Spleen (tissue), 11 donors: ENCODE measurements at regions not wholly inside any gene's neighbourhood (a gene's known extent, or its start where the extent isn't known, plus 50 kb on each side); places are given as distances from the start of the nearest gene placed in this dataset.

Experiments
- DNase-seq: peaks from one replicate; pipeline ENCODE4 v3.0.0-alpha.2; 2020
- H3K27ac ChIP-seq, 8 donors: fragments of 200-600 bp; sonication (generic) in 7 of 8; 1 replicate in 4 of 8; 2 replicates in 4 of 8; pipeline versions ENCODE4 v1.5.0 to v1.8.0; 2016 to 2021; ENCODE audit warnings: inconsistent platforms in 4 of 8, mild to moderate bottlenecking in 4 of 8, moderate library complexity in 1 of 8
- H3K27me3 ChIP-seq, 7 donors: fragments of 200-600 bp; sonication (generic) in 6 of 7; replicated peaks in 1 of 7; 1 replicate in 4 of 7; 2 replicates in 3 of 7; pipeline versions ENCODE4 v1.5.0 to v1.8.0; 2016 to 2021; ENCODE audit warnings: inconsistent platforms in 3 of 7, mild to moderate bottlenecking in 1 of 7
- H3K36me3 ChIP-seq, 6 donors: fragments of 200-600 bp; sonication (generic) in 5 of 6; 1 replicate in 4 of 6; 2 replicates in 2 of 6; pipeline versions ENCODE4 v1.5.0 to v1.8.0; 2016 to 2021; ENCODE audit warnings: inconsistent platforms in 2 of 6
- H3K4me1 ChIP-seq, 6 donors: fragments of 200-600 bp; sonication (generic) in 5 of 6; 1 replicate in 3 of 6; 2 replicates in 3 of 6; pipeline versions ENCODE4 v1.5.0 to v1.8.0; 2016 to 2021; ENCODE audit warnings: inconsistent platforms in 3 of 6
- H3K4me3 ChIP-seq, 8 donors: fragments of 200-600 bp; sonication (generic) in 7 of 8; 1 replicate in 4 of 8; 2 replicates in 4 of 8; pipeline versions ENCODE4 v1.5.0 to v1.8.0; 2016 to 2021; ENCODE audit warnings: inconsistent platforms in 4 of 8, mild to moderate bottlenecking in 4 of 8, moderate library complexity in 2 of 8
- H3K9me3 ChIP-seq, 8 donors: fragments of 200-600 bp; sonication (generic) in 7 of 8; 1 replicate in 4 of 8; 2 replicates in 4 of 8; pipeline versions ENCODE4 v1.5.0 to v1.8.0; 2016 to 2021; ENCODE audit warnings: inconsistent platforms in 4 of 8
- POLR2A ChIP-seq, 3 donors: fragments of 450-650 bp; IDR thresholded peaks; one replicate each; pipeline ENCODE4 v1.5.1; 2017; ENCODE audit warnings: antibody characterized with exemption in 3 of 3, mild to moderate bottlenecking in 1 of 3
- POLR2AphosphoS5 ChIP-seq, 3 donors: sonication (generic); formaldehyde crosslinking; IDR thresholded peaks; one replicate each; pipeline ENCODE4 v1.5.1; 2017; ENCODE audit warnings: antibody characterized with exemption in 3 of 3
- WGBS, 5 donors: extraction: QIAGEN DNeasy Blood & Tissue Kit in 3 of 5; methylation state at CpG; one replicate each; pipeline versions ENCODE4 v1.1.5 to v1.1.7; 2013 to 2018; 5-methylcytosine and 5-hydroxymethylcytosine counted together
- intact Hi-C: fragments of 100-400 bp; cut with DNase I; formaldehyde crosslinking; loops from one replicate; pipeline ENCODE4 v1.15.0; 2023; ENCODE audit warnings: low total_unique reads
- TF ChIP-seq, protein P1 (sequence below), 11 experiments: fragments of 200-600 bp in 7 of 11; fragments of 450-650 bp in 4 of 11; sonication (generic) in 4 of 11; IDR thresholded peaks in 8 of 11; conservative IDR thresholded peaks in 3 of 11; 1 replicate in 7 of 11; 2 replicates in 4 of 11; pipeline versions ENCODE4 v1.4.0 to v1.8.0; 2016 to 2021; ENCODE audit warnings: antibody characterized with exemption in 11 of 11, inconsistent platforms in 4 of 11, mild to moderate bottlenecking in 1 of 11
- donor health status: healthy with polysubstance abuse.
- donor health status: DM: no; HTN: no; CAD: no; lungs with moderate emphysema.
- donor health status: DM: no; HTN: no; CAD: no.
- donor health status: Bipolar disorder and iron deficiency.
- donor health status: healthy.
- donor health status: DM: no; HTN: no; CAD: no.
- donor health status: DM: yes; HTN: yes; CAD: no.

GRCh38 chr4:176879380-176880116 lies 86.8 kb upstream of the VEGFC start:
- WGBS, 5 donors, result 70 to 78% (median 71%) methylated on average over 4 of the region's 4 CpGs
- H3K4me3 ChIP-seq, result no peak overlapping the region
- H3K36me3 ChIP-seq, result no peaks in the 10 kb centered on the region
- no peak for DNase-seq
- intact Hi-C loops, result no loop called here
- H3K4me1 ChIP-seq, result no peaks in the 10 kb centered on the region
- no peaks in the 10 kb centered on the region for H3K27me3 ChIP-seq
- no peak overlapping the region for H3K27ac ChIP-seq
- no peak for TF ChIP-seq POLR2AphosphoS5 (IDR thresholded peaks at IDR 0.05)
- TF ChIP-seq, protein P1, sequence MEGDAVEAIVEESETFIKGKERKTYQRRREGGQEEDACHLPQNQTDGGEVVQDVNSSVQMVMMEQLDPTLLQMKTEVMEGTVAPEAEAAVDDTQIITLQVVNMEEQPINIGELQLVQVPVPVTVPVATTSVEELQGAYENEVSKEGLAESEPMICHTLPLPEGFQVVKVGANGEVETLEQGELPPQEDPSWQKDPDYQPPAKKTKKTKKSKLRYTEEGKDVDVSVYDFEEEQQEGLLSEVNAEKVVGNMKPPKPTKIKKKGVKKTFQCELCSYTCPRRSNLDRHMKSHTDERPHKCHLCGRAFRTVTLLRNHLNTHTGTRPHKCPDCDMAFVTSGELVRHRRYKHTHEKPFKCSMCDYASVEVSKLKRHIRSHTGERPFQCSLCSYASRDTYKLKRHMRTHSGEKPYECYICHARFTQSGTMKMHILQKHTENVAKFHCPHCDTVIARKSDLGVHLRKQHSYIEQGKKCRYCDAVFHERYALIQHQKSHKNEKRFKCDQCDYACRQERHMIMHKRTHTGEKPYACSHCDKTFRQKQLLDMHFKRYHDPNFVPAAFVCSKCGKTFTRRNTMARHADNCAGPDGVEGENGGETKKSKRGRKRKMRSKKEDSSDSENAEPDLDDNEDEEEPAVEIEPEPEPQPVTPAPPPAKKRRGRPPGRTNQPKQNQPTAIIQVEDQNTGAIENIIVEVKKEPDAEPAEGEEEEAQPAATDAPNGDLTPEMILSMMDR (IDR thresholded peaks at IDR 0.05 in 8 of 11, conservative IDR thresholded peaks at IDR 0.05 in 3 of 11), result no peak
- no peak for TF ChIP-seq POLR2A (IDR thresholded peaks at IDR 0.05)
- no peaks in the 10 kb centered on the region for H3K9me3 ChIP-seq

GRCh38 chr4:176882206-176882605 lies 89.5 kb upstream of the VEGFC start:
- Histone ChIP-seq H3K36me3 (no peaks in the 10 kb centered on the region), H3K4me3 (no peak overlapping the region), H3K4me1 (no peaks in the 10 kb centered on the region), H3K27me3 (no peaks in the 10 kb centered on the region), H3K27ac (no peak overlapping the region), H3K9me3 (no peaks in the 10 kb centered on the region)
- DNase-seq, result no peak
- WGBS, 5 donors, result 62 to 77% (median 71%) methylated on average over 2 of the region's 2 CpGs
- TF ChIP-seq POLR2A (IDR thresholded peaks at IDR 0.05) (no peak), POLR2AphosphoS5 (IDR thresholded peaks at IDR 0.05) (no peak)
- TF ChIP-seq, protein P1 (IDR thresholded peaks at IDR 0.05 in 8 of 11, conservative IDR thresholded peaks at IDR 0.05 in 3 of 11), result no peak
- intact Hi-C loops, result no loop called here

GRCh38 chr4:176883108-176883550 lies 90.4 kb upstream of the VEGFC start:
- WGBS, 5 donors, result 75 to 97% (median 91%) methylated on average over 7 of the region's 7 CpGs
- H3K36me3 ChIP-seq, result no peaks in the 10 kb centered on the region
- no peaks in the 10 kb centered on the region for H3K4me1 ChIP-seq
- DNase-seq, result no peak
- TF ChIP-seq POLR2A (IDR thresholded peaks at IDR 0.05) (no peak), POLR2AphosphoS5 (IDR thresholded peaks at IDR 0.05) (no peak)
- TF ChIP-seq, protein P1 (IDR thresholded peaks at IDR 0.05 in 8 of 11, conservative IDR thresholded peaks at IDR 0.05 in 3 of 11), result no peak
- no peaks in the 10 kb centered on the region for H3K27me3 ChIP-seq
- no peaks in the 10 kb centered on the region for H3K9me3 ChIP-seq
- intact Hi-C loops, result no loop called here
- no peak overlapping the region for H3K4me3 ChIP-seq
- no peak overlapping the region for H3K27ac ChIP-seq

GRCh38 chr4:176883681-176884418 lies 91.1 kb upstream of the VEGFC start:
- Histone ChIP-seq H3K9me3 (no peaks in the 10 kb centered on the region), H3K4me1 (no peaks in the 10 kb centered on the region), H3K4me3 (no peak overlapping the region), H3K27me3 (no peaks in the 10 kb centered on the region), H3K36me3 (no peaks in the 10 kb centered on the region), H3K27ac (no peak overlapping the region)
- TF ChIP-seq, protein P1 (IDR thresholded peaks at IDR 0.05 in 8 of 11, conservative IDR thresholded peaks at IDR 0.05 in 3 of 11), result no peak
- TF ChIP-seq POLR2A (IDR thresholded peaks at IDR 0.05), result no peak
- no peak for TF ChIP-seq POLR2AphosphoS5 (IDR thresholded peaks at IDR 0.05)
- no peak for DNase-seq
- intact Hi-C loops, result no loop called here
- WGBS, 5 donors, result 48 to 61% (median 57%) methylated on average over 6 of the region's 6 CpGs
